ENCODE measurements at regions not wholly inside any gene's neighbourhood (a gene's known extent, or its start where the extent isn't known, plus 50 kb on each side); places are given as distances from the start of the nearest gene placed in this dataset.

DNA sequence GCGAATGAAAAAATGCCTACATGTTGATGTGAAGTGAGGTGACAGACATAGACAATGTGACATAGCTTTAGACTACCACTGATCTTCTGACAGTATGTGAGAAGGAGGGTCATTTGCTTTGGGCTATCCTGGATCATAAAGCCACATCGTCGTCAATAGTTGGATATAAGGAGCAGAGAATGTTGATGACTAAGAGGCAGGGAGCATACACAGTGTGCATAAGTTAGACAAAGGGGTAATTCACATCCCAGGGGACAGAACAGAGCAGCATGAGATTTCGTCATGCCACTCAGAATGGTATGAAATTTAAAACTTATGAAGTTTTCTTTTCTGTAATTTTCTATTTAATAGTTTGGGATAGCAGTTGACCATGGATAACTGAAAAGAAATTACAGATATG, 403.2 kb downstream of the DSC3 start:
- TF ChIP-seq GATA3 (IDR thresholded peaks at IDR 0.05; ENCODE audit: low read depth, low read length) (no peak), GATA2 (IDR thresholded peaks at IDR 0.05; ENCODE audit: low read depth, low read length) (no peak)

DNA sequence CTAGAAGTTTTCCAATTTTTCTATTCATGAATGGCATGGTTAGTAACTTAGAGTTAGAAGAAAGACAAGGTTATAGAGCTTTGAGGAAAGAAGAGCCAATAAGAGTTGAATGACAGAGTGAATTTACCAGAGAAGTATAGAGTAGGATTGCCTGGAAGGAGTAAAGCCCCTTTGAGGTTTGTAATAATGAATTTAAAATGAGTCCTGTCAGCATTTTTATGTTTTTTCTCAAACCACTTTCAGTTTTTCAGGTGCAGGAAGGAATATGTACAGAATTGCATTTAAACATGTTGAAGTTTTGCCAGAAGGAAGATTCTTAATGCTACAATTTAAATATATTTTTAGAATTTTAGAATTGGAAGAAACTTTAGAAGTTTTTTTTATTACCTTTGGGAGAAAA, 408.3 kb downstream of the DSC3 start:
- TF ChIP-seq GATA3 (IDR thresholded peaks at IDR 0.05; ENCODE audit: low read depth, low read length) (no peak), GATA2 (IDR thresholded peaks at IDR 0.05; ENCODE audit: low read depth, low read length) (no peak)

DNA sequence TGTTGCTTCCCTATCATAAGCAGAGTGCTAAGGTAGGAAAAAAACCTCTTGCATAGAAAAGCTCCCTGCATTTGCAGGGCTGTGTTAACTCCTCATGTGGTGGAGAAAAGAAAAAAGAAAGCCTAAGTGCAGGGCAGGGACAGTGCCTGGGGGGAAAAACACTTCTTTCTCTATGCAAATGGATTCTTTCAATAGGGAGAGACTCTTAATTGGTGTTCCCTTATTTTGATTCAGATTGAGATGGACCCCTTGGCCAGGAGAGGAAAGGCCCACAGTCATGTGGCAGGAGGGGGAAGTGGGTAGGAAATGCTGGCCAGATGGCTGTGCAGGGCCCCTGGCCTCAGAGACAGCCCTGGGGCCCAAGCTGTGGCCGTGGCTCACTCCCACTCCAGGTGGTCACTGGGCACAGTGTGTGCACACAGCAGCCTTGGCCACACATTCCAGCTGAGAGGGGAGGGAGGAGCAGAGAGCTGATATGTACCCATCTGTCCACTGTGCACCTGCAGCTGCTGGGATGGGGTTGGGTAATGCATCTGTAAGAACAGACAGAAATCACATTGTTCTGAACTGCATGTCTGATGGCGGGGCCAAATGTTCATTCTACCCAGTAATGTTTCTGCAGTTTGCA, 410.4 kb downstream of the DSC3 start:
- TF ChIP-seq GATA3 (IDR thresholded peaks at IDR 0.05; ENCODE audit: low read depth, low read length) (no peak), GATA2 (IDR thresholded peaks at IDR 0.05; ENCODE audit: low read depth, low read length) (no peak)

DNA sequence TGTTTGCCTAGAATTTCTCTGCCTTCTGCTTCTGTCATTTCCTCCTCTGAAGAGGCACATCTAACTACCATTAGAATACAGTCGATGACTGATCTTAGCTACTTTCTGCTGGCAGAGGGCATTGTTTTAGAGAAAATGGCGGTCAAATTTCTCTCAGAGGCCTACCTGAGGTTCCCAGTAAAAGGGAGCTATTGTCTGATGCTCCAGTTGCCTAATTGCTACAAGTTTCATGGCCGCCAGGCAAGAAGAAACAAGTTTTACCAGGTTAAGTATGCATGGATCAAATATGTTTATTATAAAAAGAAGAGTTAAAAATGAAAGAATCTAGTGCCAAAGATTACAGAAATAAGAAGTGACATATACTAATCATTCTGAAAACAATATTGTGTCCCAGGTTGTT, 416.6 kb downstream of the DSC3 start:
- TF ChIP-seq GATA3 (IDR thresholded peaks at IDR 0.05; ENCODE audit: low read depth, low read length), result no peak
- no peak for TF ChIP-seq GATA2 (IDR thresholded peaks at IDR 0.05; ENCODE audit: low read depth, low read length)

DNA sequence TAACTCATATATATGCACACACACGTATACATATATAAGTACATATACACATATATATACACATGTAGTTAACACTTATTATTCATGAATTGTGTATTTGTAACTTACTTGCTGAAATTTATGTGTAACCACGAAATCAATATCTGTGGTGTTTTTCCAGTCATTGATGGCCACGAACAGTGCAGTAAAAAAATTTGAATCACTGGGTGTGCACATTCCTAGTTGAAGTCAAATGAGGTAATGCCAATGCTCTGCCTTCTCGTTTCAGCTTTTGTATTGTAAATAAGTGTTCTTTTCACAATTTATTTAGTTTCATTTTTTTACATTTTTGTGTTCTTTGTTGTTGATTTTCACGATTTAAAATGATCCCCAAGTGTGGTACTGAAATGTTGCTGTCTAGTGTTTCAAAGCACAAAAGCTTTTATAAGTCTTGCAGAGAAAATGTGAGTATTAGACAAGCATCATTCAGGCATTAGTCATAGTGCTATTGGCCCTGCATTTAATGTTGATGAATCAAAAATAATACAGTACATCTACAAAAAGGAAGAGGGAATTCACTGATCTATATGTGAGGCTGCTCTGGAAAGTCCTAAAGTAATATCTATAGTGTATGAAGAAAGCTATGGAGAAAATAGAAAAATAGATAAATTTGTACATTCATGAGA, 419.0 kb downstream of the DSC3 start:
- no peak for TF ChIP-seq GATA3 (IDR thresholded peaks at IDR 0.05; ENCODE audit: low read depth, low read length)
- no peak for TF ChIP-seq GATA2 (IDR thresholded peaks at IDR 0.05; ENCODE audit: low read depth, low read length)

DNA sequence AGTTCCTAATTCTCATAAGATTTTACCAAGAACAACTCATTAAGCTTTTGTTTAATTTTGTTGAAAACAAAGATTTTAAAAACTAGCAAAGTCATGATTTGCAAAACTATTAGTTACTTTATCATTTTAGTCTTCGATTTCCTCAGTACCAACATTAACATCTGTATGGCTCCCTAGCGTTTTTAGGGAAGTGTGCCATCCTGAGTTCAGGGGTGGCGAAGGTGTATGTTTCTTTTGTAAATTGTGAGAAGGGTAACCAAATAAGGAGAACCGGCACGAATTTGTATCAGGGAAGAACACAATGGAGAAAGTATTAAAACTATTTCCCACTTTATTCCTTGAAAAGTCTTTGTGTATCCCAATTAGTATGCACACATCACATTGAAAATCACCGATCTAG, 419.9 kb downstream of the DSC3 start:
- no peak for TF ChIP-seq GATA3 (IDR thresholded peaks at IDR 0.05; ENCODE audit: low read depth, low read length)
- no peak for TF ChIP-seq GATA2 (IDR thresholded peaks at IDR 0.05; ENCODE audit: low read depth, low read length)

DNA sequence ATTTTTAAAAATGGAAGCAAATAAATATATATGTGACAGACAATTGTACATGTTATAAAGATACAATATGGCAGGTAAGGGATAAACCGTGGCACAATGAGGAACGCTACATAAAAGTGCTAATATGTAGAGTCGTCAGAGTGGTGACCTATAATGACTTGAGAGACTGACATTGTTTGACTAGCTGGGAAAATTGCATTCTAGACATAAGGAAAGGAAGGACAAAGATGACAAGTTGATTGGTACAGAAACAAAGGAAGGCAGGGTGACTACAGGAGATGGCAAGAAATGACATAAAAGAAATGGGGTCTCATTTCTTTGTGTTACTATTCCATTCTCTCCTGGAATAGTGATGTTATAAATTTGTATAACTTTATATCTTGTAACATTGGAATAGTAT, 420.4 kb downstream of the DSC3 start:
- TF ChIP-seq GATA2 (IDR thresholded peaks at IDR 0.05; ENCODE audit: low read depth, low read length) (no peak), GATA3 (IDR thresholded peaks at IDR 0.05; ENCODE audit: low read depth, low read length) (no peak)

DNA sequence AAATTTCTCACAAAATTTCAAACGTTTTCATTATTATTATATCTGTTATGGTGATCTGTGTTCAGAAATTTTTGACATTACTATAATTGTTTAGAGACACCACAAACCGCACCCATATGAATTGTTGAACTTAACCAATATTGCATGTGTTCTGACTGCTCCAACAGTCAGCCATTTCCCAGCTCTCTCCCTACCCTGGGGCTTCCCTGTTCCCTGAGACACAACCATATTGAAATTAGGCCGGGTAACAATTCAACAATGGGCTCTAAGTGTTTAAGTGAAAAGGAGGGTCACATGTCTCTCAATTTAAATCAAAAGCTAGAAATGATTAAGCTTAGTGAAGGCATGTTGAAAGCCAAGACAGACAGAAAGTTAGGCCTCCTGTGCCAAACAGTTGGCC, 424.0 kb downstream of the DSC3 start:
- TF ChIP-seq GATA3 (IDR thresholded peaks at IDR 0.05; ENCODE audit: low read depth, low read length) (no peak), GATA2 (IDR thresholded peaks at IDR 0.05; ENCODE audit: low read depth, low read length) (no peak)

DNA sequence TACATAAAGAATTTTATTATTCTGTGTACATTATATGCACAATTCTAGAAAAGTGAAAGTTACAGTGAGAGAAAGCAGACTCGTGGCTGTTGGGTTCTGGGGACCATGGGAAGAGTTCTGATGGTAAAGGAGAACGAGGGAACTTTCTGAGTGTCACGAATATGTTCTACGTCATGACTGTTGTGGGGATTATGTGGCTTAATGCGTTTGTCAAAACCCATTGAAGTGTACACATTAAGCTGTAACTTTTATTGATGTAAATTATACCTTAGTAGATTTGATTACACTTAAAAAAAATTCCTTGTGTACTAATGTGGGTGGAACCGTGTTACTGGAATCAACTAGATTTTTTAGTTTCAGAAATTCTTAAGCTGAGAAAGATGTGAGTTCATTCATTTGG, 426.1 kb downstream of the DSC3 start:
- TF ChIP-seq GATA3 (IDR thresholded peaks at IDR 0.05; ENCODE audit: low read depth, low read length), result no peak
- no peak for TF ChIP-seq GATA2 (IDR thresholded peaks at IDR 0.05; ENCODE audit: low read depth, low read length)

DNA sequence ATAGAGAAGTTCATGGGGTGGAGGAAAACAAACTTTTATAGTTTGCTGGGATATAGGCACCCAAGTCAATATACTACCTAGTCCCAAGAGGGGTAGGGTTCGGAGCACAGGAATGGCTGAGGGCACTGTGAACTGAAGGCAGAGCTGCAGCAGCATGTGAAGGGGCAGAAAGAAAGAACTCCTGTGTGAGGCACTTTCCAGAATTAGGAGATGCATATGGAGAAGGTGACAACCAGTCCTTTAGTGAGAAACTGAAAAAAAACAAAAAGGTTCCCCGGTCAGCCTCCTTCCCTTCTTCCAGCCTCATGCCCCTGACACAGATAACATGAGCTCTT, 429.1 kb downstream of the DSC3 start:
- no peak for TF ChIP-seq GATA2 (IDR thresholded peaks at IDR 0.05; ENCODE audit: low read depth, low read length)
- TF ChIP-seq GATA3 (IDR thresholded peaks at IDR 0.05; ENCODE audit: low read depth, low read length), result no peak

DNA sequence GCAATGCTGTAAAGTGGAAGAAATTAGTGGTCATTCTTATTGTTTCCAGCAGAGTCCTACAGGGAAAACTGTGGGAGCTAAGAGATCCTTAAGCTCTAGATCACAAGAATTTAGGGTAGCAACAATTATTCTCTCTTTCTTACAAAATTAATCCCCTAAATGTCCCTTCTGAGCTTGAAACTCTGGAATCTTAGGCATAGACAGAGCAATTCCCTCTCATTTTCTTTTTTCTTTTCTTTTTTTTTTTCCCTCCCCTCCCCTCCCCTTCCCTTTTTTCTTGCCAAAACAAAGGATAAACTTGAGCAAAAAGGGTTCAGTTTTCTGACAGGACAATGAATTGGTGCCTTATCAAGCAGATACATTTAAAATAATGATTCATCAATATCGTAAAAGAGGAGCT, 441.0 kb downstream of the DSC3 start:
- no peak for TF ChIP-seq GATA3 (IDR thresholded peaks at IDR 0.05; ENCODE audit: low read depth, low read length)
- TF ChIP-seq GATA2 (IDR thresholded peaks at IDR 0.05; ENCODE audit: low read depth, low read length), result no peak

DNA sequence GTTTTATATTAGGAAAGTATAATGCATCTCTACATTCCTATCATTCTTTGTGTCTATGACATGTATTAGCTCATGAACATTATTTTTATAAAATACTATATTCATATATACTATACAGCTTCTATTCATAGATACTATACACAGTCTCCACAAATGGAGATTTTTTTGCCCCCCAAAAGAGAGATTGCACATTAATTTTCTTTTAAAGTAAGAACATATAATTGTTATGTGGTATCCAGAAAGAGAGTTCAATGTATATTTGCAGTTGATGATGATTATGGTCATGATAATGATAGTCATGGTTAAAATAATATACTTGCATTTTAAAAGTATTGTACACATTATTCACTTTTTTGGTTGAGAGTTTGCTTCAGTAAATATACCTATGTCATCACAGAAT, 445.3 kb downstream of the DSC3 start:
- TF ChIP-seq GATA2 (IDR thresholded peaks at IDR 0.05; ENCODE audit: low read depth, low read length), result no peak
- TF ChIP-seq GATA3 (IDR thresholded peaks at IDR 0.05; ENCODE audit: low read depth, low read length), result no peak

DNA sequence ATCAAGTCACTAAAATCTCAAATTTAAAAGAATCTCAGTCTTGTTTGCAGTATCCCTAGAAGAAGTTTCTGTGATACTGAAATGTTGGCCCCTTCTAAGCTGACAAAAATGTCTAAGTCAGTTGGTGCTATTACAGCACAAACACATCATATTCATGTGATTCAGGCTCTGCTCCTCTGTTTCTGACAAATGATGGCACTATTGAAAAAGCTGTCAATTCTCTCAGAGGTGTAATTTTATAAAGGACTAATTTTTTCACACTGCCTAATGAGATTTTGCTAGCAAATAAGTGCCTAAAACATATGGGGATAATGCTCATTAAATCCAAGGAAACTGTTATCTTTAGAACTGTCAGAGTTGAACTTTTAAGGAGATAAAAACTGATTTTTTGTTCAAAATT, 445.9 kb downstream of the DSC3 start:
- TF ChIP-seq GATA2 (IDR thresholded peaks at IDR 0.05; ENCODE audit: low read depth, low read length) (no peak), GATA3 (IDR thresholded peaks at IDR 0.05; ENCODE audit: low read depth, low read length) (no peak)

DNA sequence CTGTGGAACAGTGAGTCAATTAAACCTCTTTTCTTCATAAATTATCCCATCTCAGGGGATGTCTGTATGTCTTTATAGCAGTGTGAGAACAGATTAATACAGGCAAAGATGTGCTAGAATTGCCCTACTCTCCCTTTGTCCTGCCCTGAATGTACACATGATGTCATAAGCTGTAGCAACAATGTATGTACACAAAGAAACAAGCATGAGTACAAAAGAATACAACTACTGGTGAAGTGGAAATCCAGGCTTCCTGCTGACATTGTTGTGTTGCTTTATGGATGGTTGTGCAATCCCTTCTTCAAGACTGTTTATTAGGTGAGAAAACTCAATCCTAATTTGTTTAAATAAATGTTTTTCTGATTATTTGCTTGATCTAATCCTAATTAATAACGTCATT, 446.6 kb downstream of the DSC3 start:
- no peak for TF ChIP-seq GATA3 (IDR thresholded peaks at IDR 0.05; ENCODE audit: low read depth, low read length)
- no peak for TF ChIP-seq GATA2 (IDR thresholded peaks at IDR 0.05; ENCODE audit: low read depth, low read length)

DNA sequence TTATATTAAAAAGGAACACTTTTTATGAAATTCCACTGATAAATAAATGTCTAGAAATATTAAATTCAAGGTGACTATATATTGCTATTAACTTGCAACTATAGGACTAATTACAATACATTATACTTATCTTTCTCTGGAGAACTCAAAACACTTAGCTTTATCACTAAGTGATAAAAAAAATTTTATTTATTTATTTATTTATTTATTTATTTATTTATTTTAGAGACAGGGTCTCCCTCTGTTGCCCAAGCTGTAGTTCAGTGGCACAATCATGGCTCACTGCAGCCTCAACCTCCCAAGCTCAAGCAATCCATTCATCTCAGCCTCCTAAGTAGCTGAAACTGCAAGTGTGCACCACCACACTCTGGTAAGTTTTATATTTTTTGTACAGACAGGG, 451.1 kb downstream of the DSC3 start:
- TF ChIP-seq GATA2 (IDR thresholded peaks at IDR 0.05; ENCODE audit: low read depth, low read length) (no peak), GATA3 (IDR thresholded peaks at IDR 0.05; ENCODE audit: low read depth, low read length) (no peak)

Measured in SH-SY5Y (cell line).